ENCODE measurements at regions not wholly inside any gene's neighbourhood (a gene's known extent, or its start where the extent isn't known, plus 50 kb on each side); places are given as distances from the start of the nearest gene placed in this dataset.

DNA sequence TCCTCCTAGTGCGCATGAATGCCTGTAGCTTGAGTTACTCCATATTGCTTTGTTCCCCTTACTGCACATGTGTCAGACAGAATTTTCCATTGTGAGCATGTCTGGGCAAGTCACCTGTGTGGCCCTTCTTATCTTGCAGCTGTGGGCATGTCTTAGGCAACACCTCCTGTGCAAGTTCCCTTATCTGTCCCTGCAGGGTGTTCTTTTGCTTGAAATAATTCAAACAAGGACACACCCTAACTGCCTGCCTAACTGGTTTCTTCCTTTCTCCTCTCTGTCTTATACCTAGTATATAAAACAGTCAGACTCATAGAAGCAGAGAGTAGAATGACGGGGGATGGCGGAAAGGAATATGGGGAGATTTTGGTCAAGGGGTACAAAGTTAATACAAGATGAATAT is 421.1 kb upstream of the SORCS1 start:
- ChIA-PET CTCF (no interaction called here), POLR2A (no interaction called here)
- ATAC-seq (no peak), DNase-seq (no peak)
- Mint-ChIP-seq H3K9me3 (ENCODE audit: insufficient read depth) (peaks cover 12% of the 10 kb centered on the region), H3K36me3 (ENCODE audit: low read depth) (no peaks in the 10 kb centered on the region), H3K27ac (no peak overlapping the region), H3K4me3 (no peak overlapping the region), H3K4me1 (ENCODE audit: low read depth) (no peaks in the 10 kb centered on the region), H3K27me3 (ENCODE audit: low read depth) (no peaks in the 10 kb centered on the region)

DNA sequence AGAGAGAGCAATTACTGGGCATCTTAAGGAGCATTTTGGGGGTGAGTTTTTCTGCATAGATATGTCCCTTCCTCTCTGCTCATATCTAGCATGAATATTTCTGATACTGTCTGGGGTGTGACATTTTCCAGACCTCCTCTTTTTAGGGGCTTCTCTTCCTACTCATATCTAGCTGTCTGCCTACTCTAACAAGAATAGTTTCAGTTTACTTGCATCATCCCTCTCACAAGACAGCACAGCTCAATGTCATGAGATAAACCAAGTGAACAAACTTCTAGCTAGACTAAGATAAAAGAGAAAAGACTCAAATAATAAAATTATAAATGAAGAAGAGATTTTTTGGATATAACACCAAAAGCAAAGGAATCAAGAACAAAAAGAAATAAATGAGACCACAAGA is 419.5 kb upstream of the SORCS1 start:
- H3K4me1 Mint-ChIP-seq (ENCODE audit: low read depth), result no peaks in the 10 kb centered on the region
- H3K27ac Mint-ChIP-seq, result no peak overlapping the region
- H3K36me3 Mint-ChIP-seq (ENCODE audit: low read depth), result no peaks in the 10 kb centered on the region
- ATAC-seq (no peak), DNase-seq (no peak)
- no peak overlapping the region for H3K4me3 Mint-ChIP-seq
- peaks cover 4% of the 10 kb centered on the region for H3K9me3 Mint-ChIP-seq (ENCODE audit: insufficient read depth)
- POLR2A ChIA-PET, result no interaction called here
- CTCF ChIA-PET, result no interaction called here
- H3K27me3 Mint-ChIP-seq (ENCODE audit: low read depth), result no peaks in the 10 kb centered on the region

DNA sequence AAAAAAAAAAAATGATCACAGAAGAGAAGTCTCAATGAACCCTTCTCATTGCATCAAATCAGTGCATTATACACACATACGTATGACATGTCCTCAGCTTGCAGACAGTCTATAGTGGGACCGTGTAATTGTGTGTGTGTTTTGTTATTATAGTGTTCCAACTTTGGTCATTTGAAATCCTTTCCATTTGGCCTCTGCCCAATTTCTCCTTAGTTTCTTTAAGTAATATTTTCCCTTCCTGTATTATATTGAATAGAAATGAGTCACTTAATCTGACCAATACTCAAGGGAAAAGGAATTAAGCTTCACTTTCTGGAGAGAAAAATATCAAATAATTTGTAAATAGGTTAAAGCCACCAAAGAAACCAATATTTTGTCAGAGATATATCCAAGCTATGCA is 415.5 kb upstream of the SORCS1 start:
- DNase-seq (no peak), ATAC-seq (no peak)
- Mint-ChIP-seq H3K27ac (no peak overlapping the region), H3K36me3 (ENCODE audit: low read depth) (no peaks in the 10 kb centered on the region), H3K9me3 (ENCODE audit: insufficient read depth) (peaks cover 4% of the 10 kb centered on the region), H3K4me1 (ENCODE audit: low read depth) (no peaks in the 10 kb centered on the region), H3K27me3 (ENCODE audit: low read depth) (no peaks in the 10 kb centered on the region), H3K4me3 (no peak overlapping the region)
- ChIA-PET CTCF (no interaction called here), POLR2A (no interaction called here)

GRCh38 chr10:107577221-107577620 is 412.7 kb upstream of the SORCS1 start:
- H3K36me3 Mint-ChIP-seq (ENCODE audit: low read depth), result no peaks in the 10 kb centered on the region
- H3K4me1 Mint-ChIP-seq (ENCODE audit: low read depth), result no peaks in the 10 kb centered on the region
- no peak for DNase-seq
- no peaks in the 10 kb centered on the region for H3K27me3 Mint-ChIP-seq (ENCODE audit: low read depth)
- H3K9me3 Mint-ChIP-seq (ENCODE audit: insufficient read depth), result no peaks in the 10 kb centered on the region
- no peak overlapping the region for H3K4me3 Mint-ChIP-seq
- ChIA-PET POLR2A (no interaction called here), CTCF (no interaction called here)
- ATAC-seq, result no peak
- H3K27ac Mint-ChIP-seq, result no peak overlapping the region

DNA sequence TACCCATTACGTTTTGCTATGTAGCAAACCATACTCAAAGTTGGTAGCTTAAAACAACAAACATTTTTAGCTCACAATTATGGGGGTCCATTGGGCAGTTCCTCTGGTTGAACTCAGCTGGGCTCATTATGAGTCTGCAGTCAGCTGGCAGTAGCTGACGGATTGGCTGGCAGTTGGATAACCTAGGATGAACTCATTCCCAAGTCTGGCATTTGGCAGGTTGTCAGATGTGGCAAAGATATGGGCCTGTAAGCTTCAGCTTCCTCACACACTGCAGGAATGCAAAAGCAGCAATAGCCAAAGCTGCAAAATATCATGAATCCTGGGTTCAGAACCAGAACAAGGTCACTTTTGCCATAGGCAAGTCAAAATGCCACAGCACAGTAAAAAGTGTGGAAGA is 412.2 kb upstream of the SORCS1 start:
- CTCF ChIA-PET, result no interaction called here
- ATAC-seq (no peak), DNase-seq (no peak)
- Mint-ChIP-seq H3K27me3 (ENCODE audit: low read depth) (no peaks in the 10 kb centered on the region), H3K36me3 (ENCODE audit: low read depth) (no peaks in the 10 kb centered on the region), H3K27ac (no peak overlapping the region), H3K4me3 (no peak overlapping the region), H3K9me3 (ENCODE audit: insufficient read depth) (peaks cover 3% of the 10 kb centered on the region), H3K4me1 (ENCODE audit: low read depth) (no peaks in the 10 kb centered on the region)
- POLR2A ChIA-PET, result no interaction called here

GRCh38 chr10:107565014-107565413 is 400.5 kb upstream of the SORCS1 start:
- no peak for ATAC-seq
- ChIA-PET CTCF (no interaction called here), POLR2A (no interaction called here)
- Mint-ChIP-seq H3K27ac (no peak overlapping the region), H3K27me3 (ENCODE audit: low read depth) (no peaks in the 10 kb centered on the region), H3K9me3 (ENCODE audit: insufficient read depth) (peaks cover 4% of the 10 kb centered on the region), H3K4me3 (no peak overlapping the region), H3K36me3 (ENCODE audit: low read depth) (no peaks in the 10 kb centered on the region), H3K4me1 (ENCODE audit: low read depth) (no peaks in the 10 kb centered on the region)
- DNase-seq, result no peak

GRCh38 chr10:107561136-107561650 is 396.7 kb upstream of the SORCS1 start:
- H3K36me3 Mint-ChIP-seq (ENCODE audit: low read depth), result no peaks in the 10 kb centered on the region
- DNase-seq (no peak), ATAC-seq (no peak)
- CTCF ChIA-PET, result no interaction called here
- no peaks in the 10 kb centered on the region for H3K4me1 Mint-ChIP-seq (ENCODE audit: low read depth)
- H3K27ac Mint-ChIP-seq, result no peak overlapping the region
- POLR2A ChIA-PET, result no interaction called here
- no peaks in the 10 kb centered on the region for H3K27me3 Mint-ChIP-seq (ENCODE audit: low read depth)
- H3K9me3 Mint-ChIP-seq (ENCODE audit: insufficient read depth), result no peaks in the 10 kb centered on the region
- no peak overlapping the region for H3K4me3 Mint-ChIP-seq

DNA sequence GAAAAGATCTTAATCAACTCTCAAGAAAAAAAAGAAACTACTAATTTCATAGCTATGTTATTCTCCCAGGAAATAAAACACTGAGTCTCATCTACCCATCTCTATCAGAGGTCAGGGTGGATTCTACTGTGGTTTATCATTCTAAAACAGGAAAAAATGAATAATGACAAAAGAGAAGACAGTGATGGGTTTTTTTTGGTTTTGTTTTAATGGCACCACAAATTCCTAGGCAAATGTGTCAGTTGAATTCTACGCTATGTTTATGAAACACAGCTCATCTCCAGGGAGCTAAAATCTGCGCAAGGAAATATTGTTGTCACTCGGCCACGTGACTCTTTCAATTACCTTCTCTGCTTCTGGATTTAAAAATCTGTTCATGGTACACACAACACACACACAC is 393.4 kb upstream of the SORCS1 start:
- ATAC-seq (no peak), DNase-seq (no peak)
- no peak overlapping the region for H3K4me3 Mint-ChIP-seq
- CTCF ChIA-PET, result no interaction called here
- POLR2A ChIA-PET, result no interaction called here
- no peaks in the 10 kb centered on the region for H3K36me3 Mint-ChIP-seq (ENCODE audit: low read depth)
- no peaks in the 10 kb centered on the region for H3K9me3 Mint-ChIP-seq (ENCODE audit: insufficient read depth)
- no peaks in the 10 kb centered on the region for H3K4me1 Mint-ChIP-seq (ENCODE audit: low read depth)
- no peaks in the 10 kb centered on the region for H3K27me3 Mint-ChIP-seq (ENCODE audit: low read depth)
- no peak overlapping the region for H3K27ac Mint-ChIP-seq

GRCh38 chr10:107554333-107554732 is 389.8 kb upstream of the SORCS1 start:
- H3K27ac Mint-ChIP-seq, result no peak overlapping the region
- peaks cover 12% of the 10 kb centered on the region for H3K9me3 Mint-ChIP-seq (ENCODE audit: insufficient read depth)
- H3K4me3 Mint-ChIP-seq, result no peak overlapping the region
- no peaks in the 10 kb centered on the region for H3K27me3 Mint-ChIP-seq (ENCODE audit: low read depth)
- ATAC-seq (no peak), DNase-seq (no peak)
- ChIA-PET CTCF (no interaction called here), POLR2A (no interaction called here)
- H3K4me1 Mint-ChIP-seq (ENCODE audit: low read depth), result no peaks in the 10 kb centered on the region
- no peaks in the 10 kb centered on the region for H3K36me3 Mint-ChIP-seq (ENCODE audit: low read depth)

DNA sequence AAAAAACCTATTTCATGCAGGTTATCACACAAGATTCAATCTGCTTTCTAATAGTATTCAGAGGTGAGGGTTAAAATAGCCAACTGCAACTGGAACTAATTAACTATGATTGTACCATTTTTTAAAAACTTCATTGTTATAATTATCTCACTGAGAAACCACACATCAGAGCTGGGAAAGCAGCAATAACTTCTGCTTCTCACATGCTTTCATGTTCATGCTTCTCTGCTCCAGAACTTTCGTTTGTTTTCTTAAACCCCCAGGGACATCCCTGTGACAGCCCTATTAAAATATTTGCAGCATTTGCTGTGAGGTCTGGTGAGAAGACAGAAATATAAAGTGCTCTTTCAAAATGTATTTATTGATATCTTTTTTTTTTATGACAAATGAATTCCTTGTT is 389.0 kb upstream of the SORCS1 start:
- H3K9me3 Mint-ChIP-seq (ENCODE audit: insufficient read depth), result peaks cover 18% of the 10 kb centered on the region
- H3K27ac Mint-ChIP-seq, result no peak overlapping the region
- ATAC-seq, result no peak
- ChIA-PET CTCF (no interaction called here), POLR2A (no interaction called here)
- DNase-seq, result no peak
- no peaks in the 10 kb centered on the region for H3K27me3 Mint-ChIP-seq (ENCODE audit: low read depth)
- H3K4me3 Mint-ChIP-seq, result no peak overlapping the region
- H3K36me3 Mint-ChIP-seq (ENCODE audit: low read depth), result no peaks in the 10 kb centered on the region
- H3K4me1 Mint-ChIP-seq (ENCODE audit: low read depth), result no peaks in the 10 kb centered on the region

GRCh38 chr10:107552963-107553362 is 388.5 kb upstream of the SORCS1 start:
- CTCF ChIA-PET, result no interaction called here
- no peak for ATAC-seq
- no peaks in the 10 kb centered on the region for H3K4me1 Mint-ChIP-seq (ENCODE audit: low read depth)
- no peaks in the 10 kb centered on the region for H3K36me3 Mint-ChIP-seq (ENCODE audit: low read depth)
- DNase-seq, result no peak
- peaks cover 18% of the 10 kb centered on the region for H3K9me3 Mint-ChIP-seq (ENCODE audit: insufficient read depth)
- H3K27me3 Mint-ChIP-seq (ENCODE audit: low read depth), result no peaks in the 10 kb centered on the region
- no peak overlapping the region for H3K4me3 Mint-ChIP-seq
- H3K27ac Mint-ChIP-seq, result no peak overlapping the region
- POLR2A ChIA-PET, result no interaction called here

DNA sequence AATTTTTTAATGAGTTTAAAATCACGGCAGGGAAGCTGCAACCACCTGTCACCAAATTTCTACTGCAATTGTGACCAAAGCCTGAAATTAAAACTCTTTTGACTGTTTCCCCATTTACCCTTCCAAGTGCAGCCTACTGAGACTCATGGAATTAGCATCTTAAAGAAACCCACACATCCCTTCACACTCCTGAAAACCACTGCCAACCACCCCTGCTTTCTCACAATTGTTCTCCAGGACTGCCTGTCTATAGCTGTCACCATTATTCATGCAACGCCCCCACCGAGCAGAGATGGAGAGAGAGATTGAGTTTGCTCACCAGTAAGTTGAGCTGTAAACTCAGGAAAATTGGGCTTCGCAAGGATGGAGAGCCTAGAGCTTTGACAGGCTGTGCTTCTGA is 383.8 kb upstream of the SORCS1 start:
- Mint-ChIP-seq H3K4me3 (no peak overlapping the region), H3K27me3 (ENCODE audit: low read depth) (no peaks in the 10 kb centered on the region), H3K4me1 (ENCODE audit: low read depth) (no peaks in the 10 kb centered on the region), H3K36me3 (ENCODE audit: low read depth) (no peaks in the 10 kb centered on the region), H3K9me3 (ENCODE audit: insufficient read depth) (peaks cover 31% of the 10 kb centered on the region), H3K27ac (no peak overlapping the region)
- no peak for ATAC-seq
- ChIA-PET POLR2A (no interaction called here), CTCF (no interaction called here)
- DNase-seq, result no peak

DNA sequence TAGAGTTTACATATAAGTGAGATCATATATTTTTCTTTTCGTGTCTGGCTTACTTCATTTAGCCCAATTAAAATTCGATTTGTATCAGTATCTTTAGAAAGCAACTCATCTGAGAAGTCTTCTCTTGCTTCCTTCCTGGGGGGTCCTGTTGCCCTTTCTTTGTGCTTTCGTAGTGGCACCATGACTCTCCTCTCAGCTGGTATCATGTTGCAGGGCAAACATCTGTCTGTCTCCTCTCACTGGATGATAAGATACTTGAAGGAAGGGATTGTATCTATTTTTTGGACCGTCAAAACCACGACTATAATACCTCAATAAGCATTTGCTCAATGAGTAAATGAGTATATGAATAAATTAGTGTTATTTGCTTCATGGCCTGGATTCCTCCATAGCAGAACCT is 382.5 kb upstream of the SORCS1 start:
- DNase-seq (no peak), ATAC-seq (no peak)
- Mint-ChIP-seq H3K36me3 (ENCODE audit: low read depth) (no peaks in the 10 kb centered on the region), H3K27me3 (ENCODE audit: low read depth) (no peaks in the 10 kb centered on the region), H3K4me3 (no peak overlapping the region), H3K27ac (no peak overlapping the region), H3K9me3 (ENCODE audit: insufficient read depth) (peaks cover 31% of the 10 kb centered on the region), H3K4me1 (ENCODE audit: low read depth) (no peaks in the 10 kb centered on the region)
- ChIA-PET POLR2A (no interaction called here), CTCF (no interaction called here)

Measured in activated CD8-positive, alpha-beta T cell treated with anti-CD3 and anti-CD28 coated beads, Interleukin-2, amount 10 ng/mL, durations not matched to agents 7 days and 5 days (primary cell).